CD14-positive monocyte (primary cell): ENCODE measurements at regions not wholly inside any gene's neighbourhood (a gene's known extent, or its start where the extent isn't known, plus 50 kb on each side); places are given as distances from the start of the nearest gene placed in this dataset.

Source experiments
- DNase-seq, 3 donors: peaks; one replicate each; pipeline ENCODE4 v3.0.0-alpha.2; 2011 to 2022
- H2AFZ ChIP-seq: 2 replicates; pipeline ENCODE4 v1.6.0; 2012; ENCODE audit warnings: mild to moderate bottlenecking, low read depth, low read length, inconsistent platforms; ENCODE audit not compliant: insufficient read depth, poor library complexity, severe bottlenecking
- H3K27ac ChIP-seq, 2 donors: 1 replicate in 1 of 2; 2 replicates in 1 of 2; pipeline ENCODE4 v1.5.1; 2012 to 2013; ENCODE audit warnings: low read length in 2 of 2, control low read depth in 1 of 2, inconsistent platforms in 1 of 2, low read depth in 1 of 2, mild to moderate bottlenecking in 1 of 2
- H3K27me3 ChIP-seq, 2 donors: one replicate each; pipeline versions ENCODE4 v1.6.0 to v1.6.1; 2011 to 2013; ENCODE audit warnings: low read length in 2 of 2; ENCODE audit not compliant: control insufficient read depth in 2 of 2, insufficient read depth in 2 of 2
- H3K36me3 ChIP-seq, 2 donors: replicated peaks in 1 of 2; 1 replicate in 1 of 2; 2 replicates in 1 of 2; pipeline versions ENCODE4 v1.5.1 to v1.6.1; 2012 to 2013; ENCODE audit warnings: low read length in 2 of 2, control low read depth in 1 of 2, inconsistent platforms in 1 of 2, mild to moderate bottlenecking in 1 of 2; ENCODE audit not compliant: insufficient read depth in 2 of 2, control insufficient read depth in 1 of 2
- H3K4me1 ChIP-seq, 2 donors: 1 replicate in 1 of 2; 2 replicates in 1 of 2; pipeline versions ENCODE4 v1.5.1 to v1.6.1; 2012 to 2013; ENCODE audit warnings: low read length in 2 of 2, control low read depth in 1 of 2, inconsistent platforms in 1 of 2, mild to moderate bottlenecking in 1 of 2, moderate library complexity in 1 of 2; ENCODE audit not compliant: insufficient read depth in 2 of 2, control insufficient read depth in 1 of 2
- H3K4me2 ChIP-seq: replicated peaks from 2 replicates; pipeline ENCODE3; 2012; ENCODE audit warnings: low read length, moderate library complexity, mild to moderate bottlenecking; ENCODE audit not compliant: poor library complexity, severe bottlenecking; ENCODE audit errors: extremely low read depth
- H3K4me3 ChIP-seq, 3 experiments: fragments of 200-600 bp in 1 of 3; sonication (generic) in 1 of 3; replicated peaks in 1 of 3; 1 replicate in 2 of 3; 2 replicates in 1 of 3; pipeline ENCODE4 v1.5.1; 2011 to 2013; ENCODE audit warnings: low read length in 3 of 3, mild to moderate bottlenecking in 3 of 3, control low read depth in 2 of 3, low read depth in 2 of 3, inconsistent platforms in 1 of 3, moderate library complexity in 1 of 3
- H3K79me2 ChIP-seq: 2 replicates; pipeline ENCODE4 v1.6.0; 2012; ENCODE audit warnings: mild to moderate bottlenecking, control low read depth, inconsistent platforms, low read length, moderate library complexity; ENCODE audit not compliant: insufficient read depth
- H3K9ac ChIP-seq: 2 replicates; pipeline ENCODE4 v1.6.0; 2017; ENCODE audit warnings: low read length, mild to moderate bottlenecking; ENCODE audit not compliant: insufficient read depth, poor library complexity, severe bottlenecking
- H3K9me3 ChIP-seq, 2 donors: replicated peaks in 1 of 2; 1 replicate in 1 of 2; 2 replicates in 1 of 2; pipeline versions ENCODE4 v1.5.1 to v1.6.1; 2012 to 2013; ENCODE audit warnings: low read length in 2 of 2, control low read depth in 1 of 2; ENCODE audit not compliant: control insufficient read depth in 1 of 2, insufficient read depth in 1 of 2
- H4K20me1 ChIP-seq: 2 replicates; pipeline ENCODE4 v1.6.0; 2012; ENCODE audit warnings: mild to moderate bottlenecking, low read length, control low read depth, moderate library complexity; ENCODE audit not compliant: insufficient read depth
- H3K27ac Mint-ChIP-seq, 7 donors: one replicate each; pipeline ENCODE4 v1.8.0; 2020; ENCODE audit warnings: mild to moderate bottlenecking in 7 of 7, mixed read lengths in 7 of 7, moderate library complexity in 6 of 7, inconsistent platforms in 2 of 7
- H3K27me3 Mint-ChIP-seq, 3 donors: one replicate each; pipeline ENCODE4 v1.8.0; 2021 to 2022; ENCODE audit warnings: low read depth in 3 of 3, mild to moderate bottlenecking in 3 of 3, mixed read lengths in 3 of 3, moderate library complexity in 3 of 3, inconsistent platforms in 1 of 3
- H3K36me3 Mint-ChIP-seq, 2 donors: one replicate each; pipeline ENCODE4 v1.8.0; 2020; ENCODE audit warnings: mixed read lengths in 2 of 2, inconsistent platforms in 1 of 2, mild to moderate bottlenecking in 1 of 2
- H3K4me1 Mint-ChIP-seq: one replicate; pipeline ENCODE4 v1.8.0; 2020; ENCODE audit warnings: mild to moderate bottlenecking, mixed read lengths
- H3K4me3 Mint-ChIP-seq, 2 donors: one replicate each; pipeline ENCODE4 v1.8.0; 2020; ENCODE audit warnings: mild to moderate bottlenecking in 2 of 2, mixed read lengths in 2 of 2, moderate library complexity in 1 of 2
- H3K9me3 Mint-ChIP-seq, 7 donors: one replicate each; pipeline ENCODE4 v1.8.0; 2020 to 2022; ENCODE audit warnings: mixed read lengths in 7 of 7, mild to moderate bottlenecking in 6 of 7, moderate library complexity in 6 of 7, inconsistent platforms in 2 of 7
- WGBS: methylation state at CpG from one replicate; pipeline ENCODE4 v1.1.5; 2013; ENCODE audit warnings: missing lambda C conversion rate; ENCODE audit not compliant: insufficient coverage; 5-methylcytosine and 5-hydroxymethylcytosine counted together
- intact Hi-C, 2 donors: fragments of 100-400 bp; cut with micrococcal nuclease; formaldehyde crosslinking; loops; one replicate each; pipeline versions ENCODE4 v1.15.0 to v1.15.1; 2023
- TF ChIP-seq, protein P1 (sequence below): fragments of 200-600 bp; IDR thresholded peaks from one replicate; pipeline ENCODE4 v1.8.0; 2022; ENCODE audit warnings: antibody characterized with exemption, mild to moderate bottlenecking

DNA sequence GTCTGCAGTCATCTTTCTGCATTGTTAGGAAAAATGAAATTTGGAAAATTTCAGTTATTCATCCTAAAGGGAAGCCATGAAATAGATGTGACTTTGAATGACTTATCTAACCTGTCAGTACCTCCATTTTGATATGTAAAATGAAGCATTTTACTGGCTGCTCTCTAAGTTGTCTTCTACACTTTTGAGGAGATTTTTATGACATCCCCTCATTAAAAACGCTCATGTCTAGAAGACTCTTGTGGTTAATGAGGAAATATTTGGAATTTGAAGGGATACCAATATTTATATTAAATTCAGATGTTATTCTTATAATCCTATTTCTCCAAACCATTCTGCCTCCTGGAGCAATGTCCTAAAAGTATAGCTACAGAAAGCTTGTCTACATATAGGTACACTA lies 73.8 kb upstream of the THUMPD2 start:
- Histone ChIP-seq H3K27me3 (no peaks in the 10 kb centered on the region), H3K4me2 (no peak overlapping the region), H3K9ac (no peak overlapping the region), H3K4me1 (peaks cover 9 to 16% of the 10 kb centered on the region in 2 donors), H3K9me3 (no peaks in the 10 kb centered on the region), H3K27ac (no peak overlapping the region), H3K36me3 (no peaks in the 10 kb centered on the region), H4K20me1 (no peaks in the 10 kb centered on the region), H3K4me3 (no peak overlapping the region), H2AFZ (no peak overlapping the region), H3K79me2 (no peaks in the 10 kb centered on the region)
- peaks cover 19% of the 10 kb centered on the region for H3K4me1 Mint-ChIP-seq
- TF ChIP-seq, protein P1, sequence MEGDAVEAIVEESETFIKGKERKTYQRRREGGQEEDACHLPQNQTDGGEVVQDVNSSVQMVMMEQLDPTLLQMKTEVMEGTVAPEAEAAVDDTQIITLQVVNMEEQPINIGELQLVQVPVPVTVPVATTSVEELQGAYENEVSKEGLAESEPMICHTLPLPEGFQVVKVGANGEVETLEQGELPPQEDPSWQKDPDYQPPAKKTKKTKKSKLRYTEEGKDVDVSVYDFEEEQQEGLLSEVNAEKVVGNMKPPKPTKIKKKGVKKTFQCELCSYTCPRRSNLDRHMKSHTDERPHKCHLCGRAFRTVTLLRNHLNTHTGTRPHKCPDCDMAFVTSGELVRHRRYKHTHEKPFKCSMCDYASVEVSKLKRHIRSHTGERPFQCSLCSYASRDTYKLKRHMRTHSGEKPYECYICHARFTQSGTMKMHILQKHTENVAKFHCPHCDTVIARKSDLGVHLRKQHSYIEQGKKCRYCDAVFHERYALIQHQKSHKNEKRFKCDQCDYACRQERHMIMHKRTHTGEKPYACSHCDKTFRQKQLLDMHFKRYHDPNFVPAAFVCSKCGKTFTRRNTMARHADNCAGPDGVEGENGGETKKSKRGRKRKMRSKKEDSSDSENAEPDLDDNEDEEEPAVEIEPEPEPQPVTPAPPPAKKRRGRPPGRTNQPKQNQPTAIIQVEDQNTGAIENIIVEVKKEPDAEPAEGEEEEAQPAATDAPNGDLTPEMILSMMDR = no peak
- peaks cover 0 to 2% (median 0%) of the 10 kb centered on the region in 7 donors for H3K9me3 Mint-ChIP-seq
- intact Hi-C loops = no loop called here
- WGBS = no CpG with 5 or more reads among the region's 1 CpG
- no peak overlapping the region for H3K4me3 Mint-ChIP-seq
- H3K36me3 Mint-ChIP-seq = no peaks in the 10 kb centered on the region
- H3K27ac Mint-ChIP-seq = no peak overlapping the region
- no peak for DNase-seq
- H3K27me3 Mint-ChIP-seq = no peaks in the 10 kb centered on the region

- DNase-seq = no peak
- peak overlapping the region in 1 of 2 donors; percentile 42 for H3K4me3 Mint-ChIP-seq
- TF ChIP-seq, protein P1 = no peak
These were observed 72.6 kb upstream of the THUMPD2 start for GRCh38 chr2:39851651-39852110.

More at GRCh38 chr2:39851651-39852110, 72.6 kb upstream of the THUMPD2 start:
- intact Hi-C loops = no loop called here
- Histone ChIP-seq H3K4me3 (no peak overlapping the region), H3K4me2 (peak overlapping the region; percentile 14), H2AFZ (peak overlapping the region; percentile 15), H3K4me1 (peaks cover 9 to 16% of the 10 kb centered on the region in 2 donors), H3K79me2 (no peaks in the 10 kb centered on the region), H3K9ac (peak overlapping the region; percentile 18), H4K20me1 (no peaks in the 10 kb centered on the region), H3K9me3 (no peaks in the 10 kb centered on the region), H3K36me3 (no peaks in the 10 kb centered on the region), H3K27ac (no peak overlapping the region), H3K27me3 (no peaks in the 10 kb centered on the region)
- Mint-ChIP-seq H3K27me3 (no peaks in the 10 kb centered on the region), H3K36me3 (no peaks in the 10 kb centered on the region), H3K27ac (peak overlapping the region in 1 of 7 donors; percentile 45), H3K9me3 (peaks cover 0 to 2% (median 0%) of the 10 kb centered on the region in 7 donors), H3K4me1 (peaks cover 22% of the 10 kb centered on the region)
- WGBS = no CpG with 5 or more reads among the region's 3 CpGs
